Endothelial cell of umbilical vein (primary cell): ENCODE measurements at regions not wholly inside any gene's neighbourhood (a gene's known extent, or its start where the extent isn't known, plus 50 kb on each side); places are given as distances from the start of the nearest gene placed in this dataset.

Source experiments
- BruUV-seq: library from RNA; stranded (reverse); fragments of 400-500 nt; replicated peaks from 2 replicates; lab custom pipeline; 2021; lab: Mats Ljungman, UMichigan
- CTCF ChIA-PET: fragments of 300-600, 350-600 bp; sonication (Branson Sonifier 250); formaldehyde crosslinking; loops from one replicate; lab custom pipeline; 2021; ENCODE audit warnings: antibody characterized with exemption, inconsistent platforms; lab: Charles Lee
- POLR2A ChIA-PET: fragments of 300-600, 350-600 bp; sonication (Branson Sonifier 250); formaldehyde crosslinking; loops from one replicate; lab custom pipeline; 2021; ENCODE audit warnings: antibody characterized with exemption, inconsistent platforms; lab: Charles Lee
- DNase-seq: peaks from one replicate; pipeline ENCODE4 v3.0.0-alpha.2; 2011; ENCODE audit warnings: low read depth, low spot score
- FAIRE-seq: peaks from 2 replicates; lab custom pipeline; 2011; peaks lifted over from hg19 to GRCh38; lab: Jason Lieb, UNC
- H2AFZ ChIP-seq: 2 replicates; pipeline ENCODE4 v1.6.0; 2012; ENCODE audit warnings: low read depth, low read length, control low read depth, inconsistent platforms
- H3K27ac ChIP-seq: 2 replicates; pipeline ENCODE4 v1.5.1; 2011; ENCODE audit warnings: low read depth, mild to moderate bottlenecking, control low read depth, low read length, moderate library complexity; ENCODE audit not compliant: insufficient read depth
- H3K27me3 ChIP-seq, 2 experiments: 2 replicates each; pipeline versions ENCODE4 v1.6.0 to v1.6.1; 2011; ENCODE audit warnings: low read length in 2 of 2, mixed read lengths in 1 of 2; ENCODE audit not compliant: control insufficient read depth in 2 of 2, insufficient read depth in 2 of 2
- H3K36me3 ChIP-seq, 2 experiments: 2 replicates in 1 of 2; 3 replicates in 1 of 2; pipeline ENCODE4 v1.5.1; 2011; ENCODE audit warnings: low read length in 2 of 2, mild to moderate bottlenecking in 1 of 2, moderate library complexity in 1 of 2; ENCODE audit not compliant: control insufficient read depth in 2 of 2, insufficient read depth in 2 of 2; ENCODE audit errors: extremely low read depth in 1 of 2
- H3K4me1 ChIP-seq: 3 replicates; pipeline ENCODE4 v1.5.1; 2011; ENCODE audit warnings: mild to moderate bottlenecking, low read length; ENCODE audit not compliant: control insufficient read depth, insufficient read depth; ENCODE audit errors: extremely low read depth
- H3K4me2 ChIP-seq: 2 replicates; pipeline ENCODE4 v1.6.1; 2011; ENCODE audit warnings: low read length, control low read depth, mixed read lengths; ENCODE audit not compliant: insufficient read depth
- H3K4me3 ChIP-seq, 3 experiments: fragments of 200-600 bp in 1 of 3; sonication (generic), shearing (Covaris generic) in 1 of 3; replicated peaks in 1 of 3; 2 replicates each; pipeline ENCODE4 v1.5.1; 2011 to 2016; ENCODE audit warnings: control low read depth in 3 of 3, low read length in 3 of 3, mild to moderate bottlenecking in 2 of 3, inconsistent platforms in 1 of 3, low read depth in 1 of 3, moderate library complexity in 1 of 3; ENCODE audit not compliant: insufficient read depth in 1 of 3
- H3K79me2 ChIP-seq: 2 replicates; pipeline ENCODE4 v1.6.0; 2012; ENCODE audit warnings: low read length, inconsistent platforms; ENCODE audit not compliant: control insufficient read depth, insufficient read depth
- H3K9ac ChIP-seq: replicated peaks from 2 replicates; pipeline ENCODE3; 2011; ENCODE audit warnings: low read length, control low read depth; ENCODE audit not compliant: insufficient read depth; ENCODE audit errors: extremely low read depth
- H3K9me1 ChIP-seq: replicated peaks from 3 replicates; pipeline ENCODE4 v1.6.0; 2011; ENCODE audit warnings: mild to moderate bottlenecking, low read length; ENCODE audit not compliant: control insufficient read depth, insufficient read depth; ENCODE audit errors: extremely low read depth
- H3K9me3 ChIP-seq: replicated peaks from 2 replicates; pipeline ENCODE4 v1.5.1; 2012; ENCODE audit warnings: low read length, inconsistent platforms; ENCODE audit not compliant: control insufficient read depth, insufficient read depth
- H4K20me1 ChIP-seq: replicated peaks from 2 replicates; pipeline ENCODE3; 2011; ENCODE audit warnings: mild to moderate bottlenecking, low read length; ENCODE audit not compliant: control insufficient read depth, insufficient read depth; ENCODE audit errors: extremely low read depth
- FOS ChIP-seq: IDR thresholded peaks from 2 replicates; pipeline ENCODE4 v1.6.1; 2011; ENCODE audit warnings: mild to moderate bottlenecking, low read length, moderate library complexity, borderline replicate concordance; ENCODE audit not compliant: insufficient read depth
- GATA2 ChIP-seq: IDR thresholded peaks from 2 replicates; pipeline ENCODE4 v1.7.0; 2011; ENCODE audit warnings: low read depth, mild to moderate bottlenecking, moderate library complexity, mixed read lengths, low read length; ENCODE audit not compliant: insufficient read length, insufficient read depth
- JUN ChIP-seq: IDR thresholded peaks from 2 replicates; pipeline ENCODE4 v1.6.1; 2011; ENCODE audit warnings: borderline replicate concordance, low read depth; ENCODE audit not compliant: insufficient read length, insufficient read depth
- MAX ChIP-seq: IDR thresholded peaks from 2 replicates; pipeline ENCODE4 v1.6.1; 2011; ENCODE audit not compliant: insufficient read depth, insufficient read length
- MYC ChIP-seq: IDR thresholded peaks from one replicate; pipeline ENCODE4 v1.6.1; 2011; ENCODE audit warnings: mild to moderate bottlenecking, low read depth, low read length
- POLR2A ChIP-seq: IDR thresholded peaks from 2 replicates; pipeline ENCODE4 v1.6.1; 2012; ENCODE audit warnings: low read depth, mild to moderate bottlenecking, control low read depth, low read length
- dilution Hi-C: fragments of 300-500 bp; cut with MboI; formaldehyde crosslinking; loops from one replicate; pipeline ENCODE4 v1.15.0; 2019; ENCODE audit warnings: low sequenced_read_pairs; ENCODE audit not compliant: extremely low pct_ligation_motif_present
- intact Hi-C: fragments of 100-400 bp; cut with micrococcal nuclease; formaldehyde crosslinking; loops from one replicate; pipeline ENCODE4 v1.10.0; 2022

DNA sequence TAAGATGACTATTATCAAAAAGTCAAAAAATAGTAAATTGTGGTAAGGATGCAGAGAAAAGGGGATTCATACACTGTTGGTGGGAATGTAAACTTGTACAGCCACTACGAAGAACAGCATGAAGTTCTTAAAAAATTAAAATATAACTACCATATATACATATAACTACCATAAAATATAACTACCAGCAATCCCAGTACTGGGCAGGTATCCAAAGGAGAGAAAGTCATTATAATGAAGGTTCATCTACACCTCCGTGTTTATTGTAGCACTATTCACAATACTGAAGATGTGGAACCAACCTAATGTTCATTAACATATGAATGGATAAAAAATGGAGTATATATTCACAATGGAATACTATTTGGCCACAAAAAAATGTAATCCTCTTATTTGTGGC is 360.9 kb upstream of the CT83 start:
- TF ChIP-seq MAX (no peak), FOS (no peak)
- FAIRE-seq (no peak), DNase-seq (no peak)
- no peaks in the 10 kb centered on the region for H3K36me3 ChIP-seq
- no peaks in the 10 kb centered on the region for H4K20me1 ChIP-seq
- no peak overlapping the region for H3K4me2 ChIP-seq
- H3K4me3 ChIP-seq: no peak overlapping the region
- CTCF ChIA-PET: no interaction called here
- no peak overlapping the region for H3K27ac ChIP-seq
- dilution Hi-C loops: no loop called here
- no TSS peak for BruUV-seq
- H3K4me1 ChIP-seq: no peaks in the 10 kb centered on the region
- no peak overlapping the region for H3K9ac ChIP-seq
- POLR2A ChIA-PET: no interaction called here
- no peaks in the 10 kb centered on the region for H3K79me2 ChIP-seq
- H3K9me1 ChIP-seq: no peaks in the 10 kb centered on the region
- H3K27me3 ChIP-seq: no peaks in the 10 kb centered on the region
- intact Hi-C loops: no loop called here
- H2AFZ ChIP-seq: no peak overlapping the region
- no peaks in the 10 kb centered on the region for H3K9me3 ChIP-seq

- Histone ChIP-seq H2AFZ (no peak overlapping the region), H3K9me3 (no peaks in the 10 kb centered on the region), H3K27ac (no peak overlapping the region), H3K9me1 (no peaks in the 10 kb centered on the region), H3K4me3 (no peak overlapping the region), H3K36me3 (no peaks in the 10 kb centered on the region), H3K4me1 (no peaks in the 10 kb centered on the region), H4K20me1 (no peaks in the 10 kb centered on the region), H3K4me2 (no peak overlapping the region), H3K27me3 (no peaks in the 10 kb centered on the region), H3K9ac (no peak overlapping the region), H3K79me2 (no peaks in the 10 kb centered on the region)
- BruUV-seq: no TSS peak
- dilution Hi-C loops (no loop called here), intact Hi-C loops (no loop called here)
- CTCF ChIA-PET: no interaction called here
- FAIRE-seq: no peak
- DNase-seq: no peak
- POLR2A ChIA-PET: no interaction called here
- TF ChIP-seq GATA2: no peak
- no peak for TF ChIP-seq MYC
- TF ChIP-seq FOS: no peak
- TF ChIP-seq POLR2A: no peak
- TF ChIP-seq JUN: no peak
These were observed 343.6 kb upstream of the CT83 start for GRCh38 chrX:116806288-116806802.
